Erythroblast (primary cell): ENCODE measurements at regions not wholly inside any gene's neighbourhood (a gene's known extent, or its start where the extent isn't known, plus 50 kb on each side); places are given as distances from the start of the nearest gene placed in this dataset.
A peak's percentile ranks its signal among the peaks of the same experiment; 100 is the strongest.

Experiments used
- DNase-seq, 2 experiments: peaks; one replicate each; lab custom pipeline; 2025; lab: John Stamatoyannopoulos, UW
- GATA1 ChIP-seq: IDR thresholded peaks from 2 replicates; pipeline ENCODE4 v1.6.1; 2011; ENCODE audit warnings: low read depth, mild to moderate bottlenecking, control low read depth, low read length, moderate library complexity
- POLR2A ChIP-seq: IDR thresholded peaks from 2 replicates; pipeline ENCODE4 v1.6.1; 2011; ENCODE audit warnings: mild to moderate bottlenecking, low read length

- no peak for DNase-seq
- TF ChIP-seq GATA1, result no peak
- TF ChIP-seq POLR2A, result no peak
These were observed 172.2 kb upstream of the DDHD1 start for GRCh38 chr14:53325176-53325806.

- no peak for DNase-seq
- TF ChIP-seq GATA1, result no peak
- no peak for TF ChIP-seq POLR2A
These were observed 163.4 kb upstream of the DDHD1 start for GRCh38 chr14:53316504-53316903.

- TF ChIP-seq GATA1 (no peak), POLR2A (no peak)
- DNase-seq, result no peak
These were observed 157.3 kb upstream of the DDHD1 start for GRCh38 chr14:53310412-53310811.

GRCh38 chr14:53306911-53307310 is 153.8 kb upstream of the DDHD1 start:
- no peak for DNase-seq
- TF ChIP-seq GATA1, result no peak
- no peak for TF ChIP-seq POLR2A

GRCh38 chr14:53306267-53306721 is 153.2 kb upstream of the DDHD1 start:
- TF ChIP-seq POLR2A (no peak), GATA1 (no peak)
- DNase-seq, result peak; percentile 41 to 66

- DNase-seq, result no peak
- no peak for TF ChIP-seq POLR2A
- no peak for TF ChIP-seq GATA1
These were observed 151.7 kb upstream of the DDHD1 start for GRCh38 chr14:53304726-53305381.

GRCh38 chr14:53295985-53296582 is 143.0 kb upstream of the DDHD1 start:
- TF ChIP-seq POLR2A (no peak), GATA1 (no peak)
- DNase-seq, result peak; percentile 40 to 67

GRCh38 chr14:53295372-53295771 is 142.2 kb upstream of the DDHD1 start:
- TF ChIP-seq GATA1 (no peak), POLR2A (no peak)
- no peak for DNase-seq

- DNase-seq, result no peak
- no peak for TF ChIP-seq GATA1
- TF ChIP-seq POLR2A, result no peak
These were observed 133.2 kb upstream of the DDHD1 start for GRCh38 chr14:53286301-53286700.

- no peak for TF ChIP-seq GATA1
- TF ChIP-seq POLR2A, result no peak
- DNase-seq, result no peak
These were observed 132.7 kb upstream of the DDHD1 start for GRCh38 chr14:53285821-53286220.

GRCh38 chr14:53285064-53285463 is 131.9 kb upstream of the DDHD1 start:
- DNase-seq, result no peak
- TF ChIP-seq POLR2A (no peak), GATA1 (no peak)

GRCh38 chr14:53278602-53279506 is 125.7 kb upstream of the DDHD1 start:
- no peak for DNase-seq
- TF ChIP-seq GATA1, result no peak
- TF ChIP-seq POLR2A, result no peak

- peak; percentile 2 to 14 for DNase-seq
- no peak for TF ChIP-seq POLR2A
- no peak for TF ChIP-seq GATA1
These were observed 120.5 kb upstream of the DDHD1 start for GRCh38 chr14:53273671-53274072.

GRCh38 chr14:53265025-53265424 is 111.9 kb upstream of the DDHD1 start:
- no peak for DNase-seq
- TF ChIP-seq GATA1, result no peak
- TF ChIP-seq POLR2A, result no peak
